IMR-90 (cell line): ENCODE measurements at regions not wholly inside any gene's neighbourhood (a gene's known extent, or its start where the extent isn't known, plus 50 kb on each side); places are given as distances from the start of the nearest gene placed in this dataset.

Experiments
- BHLHE40 ChIP-seq: fragments of 150-350 bp; IDR thresholded peaks from 2 replicates; pipeline ENCODE4 v1.6.1; 2016; ENCODE audit warnings: mild to moderate bottlenecking, low read depth, low read length
- CTCF ChIP-seq: conservative IDR thresholded peaks from 2 replicates; pipeline ENCODE4 v1.5.1; 2012; ENCODE audit warnings: mild to moderate bottlenecking, low read depth, low read length, improper control_type of control experiment
- FOS ChIP-seq: fragments of 150-350 bp; IDR thresholded peaks from 2 replicates; pipeline ENCODE4 v1.6.1; 2016; ENCODE audit warnings: low read depth, low read length
- MXI1 ChIP-seq: IDR thresholded peaks from 2 replicates; pipeline ENCODE4 v1.6.1; 2012; ENCODE audit warnings: low read depth, mild to moderate bottlenecking, low read length, moderate library complexity, borderline replicate concordance
- POLR2A ChIP-seq: IDR thresholded peaks from 2 replicates; pipeline ENCODE4 v1.6.1; 2012; ENCODE audit warnings: mild to moderate bottlenecking, low read depth, low read length
- RAD21 ChIP-seq: IDR thresholded peaks from 2 replicates; pipeline ENCODE4 v1.6.1; 2012; ENCODE audit warnings: low read length, improper control_type of control experiment
- RFX5 ChIP-seq: IDR thresholded peaks from 2 replicates; pipeline ENCODE4 v1.8.0; 2012; ENCODE audit warnings: low read depth, mild to moderate bottlenecking, low read length, moderate library complexity
- SMC3 ChIP-seq: fragments of 150-350 bp; IDR thresholded peaks from 2 replicates; pipeline ENCODE4 v1.6.1; 2016; ENCODE audit warnings: low read depth, mild to moderate bottlenecking, antibody characterized with exemption, low read length, moderate library complexity

DNA sequence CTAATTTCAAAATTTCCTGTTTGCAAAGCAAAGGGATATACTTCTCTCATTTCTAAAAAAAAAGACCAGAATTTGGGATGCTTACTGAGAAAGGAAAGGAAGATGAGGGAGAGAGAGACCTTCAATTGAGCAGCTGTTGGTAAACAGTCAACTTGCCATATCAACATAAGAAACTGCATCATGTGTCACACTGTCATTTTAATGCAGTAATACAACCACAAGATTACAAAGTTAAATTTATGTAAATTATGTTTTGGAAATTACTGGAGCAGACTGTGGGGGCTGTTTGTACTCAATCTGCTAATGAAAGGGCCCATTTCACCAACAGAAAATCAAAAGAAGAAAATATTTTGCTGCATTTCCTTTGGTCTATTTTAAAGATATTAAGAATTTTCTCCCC, 370.4 kb upstream of the TMPO start:
- TF ChIP-seq CTCF (no peak), POLR2A (no peak), MXI1 (no peak), SMC3 (no peak), RAD21 (no peak), BHLHE40 (no peak), RFX5 (no peak), FOS (no peak)
